ENCODE measurements at regions not wholly inside any gene's neighbourhood (a gene's known extent, or its start where the extent isn't known, plus 50 kb on each side); places are given as distances from the start of the nearest gene placed in this dataset.

GRCh38 chr10:57874810-57875209 is 392.9 kb downstream of the IPMK start:
- H3K4me2 ChIP-seq (ENCODE audit: low read length) = no peak overlapping the region
- ChIA-PET POLR2A (interaction anchor here (1.0 kb wide), 1 partner anchor 38 kb away, joined by 6 read pairs; no protein-coding TSS in a partner anchor), CTCF (ENCODE audit: unreplicated experiment) (no interaction called here)
- H3K4me1 ChIP-seq (ENCODE audit: insufficient read depth, low read length, poor library complexity, severe bottlenecking) = no peaks in the 10 kb centered on the region
- BruUV-seq (replicated peaks) = no TSS peak
- H4K20me1 ChIP-seq (ENCODE audit: insufficient read depth, low read length) = no peaks in the 10 kb centered on the region
- H2AFZ ChIP-seq (ENCODE audit: low read length) = no peak overlapping the region
- DNase-seq (ENCODE audit: low spot score) = no peak
- H3K27ac ChIP-seq (ENCODE audit: low read depth, low read length, poor library complexity, severe bottlenecking) = no peak overlapping the region
- no peak overlapping the region for H3K4me3 ChIP-seq (ENCODE audit: low read depth, low read length, poor library complexity, severe bottlenecking)
- H3K36me3 ChIP-seq (ENCODE audit: insufficient read depth, low read length) = no peaks in the 10 kb centered on the region
- H3K79me2 ChIP-seq (ENCODE audit: insufficient read depth, low read depth, low read length) = no peaks in the 10 kb centered on the region
- TF ChIP-seq, protein P1, sequence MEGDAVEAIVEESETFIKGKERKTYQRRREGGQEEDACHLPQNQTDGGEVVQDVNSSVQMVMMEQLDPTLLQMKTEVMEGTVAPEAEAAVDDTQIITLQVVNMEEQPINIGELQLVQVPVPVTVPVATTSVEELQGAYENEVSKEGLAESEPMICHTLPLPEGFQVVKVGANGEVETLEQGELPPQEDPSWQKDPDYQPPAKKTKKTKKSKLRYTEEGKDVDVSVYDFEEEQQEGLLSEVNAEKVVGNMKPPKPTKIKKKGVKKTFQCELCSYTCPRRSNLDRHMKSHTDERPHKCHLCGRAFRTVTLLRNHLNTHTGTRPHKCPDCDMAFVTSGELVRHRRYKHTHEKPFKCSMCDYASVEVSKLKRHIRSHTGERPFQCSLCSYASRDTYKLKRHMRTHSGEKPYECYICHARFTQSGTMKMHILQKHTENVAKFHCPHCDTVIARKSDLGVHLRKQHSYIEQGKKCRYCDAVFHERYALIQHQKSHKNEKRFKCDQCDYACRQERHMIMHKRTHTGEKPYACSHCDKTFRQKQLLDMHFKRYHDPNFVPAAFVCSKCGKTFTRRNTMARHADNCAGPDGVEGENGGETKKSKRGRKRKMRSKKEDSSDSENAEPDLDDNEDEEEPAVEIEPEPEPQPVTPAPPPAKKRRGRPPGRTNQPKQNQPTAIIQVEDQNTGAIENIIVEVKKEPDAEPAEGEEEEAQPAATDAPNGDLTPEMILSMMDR (conservative IDR thresholded peaks at IDR 0.05; ENCODE audit: low read length) = no peak
- no peak for TF ChIP-seq EZH2phosphoT487 (IDR thresholded peaks at IDR 0.05; ENCODE audit: borderline replicate concordance, low read depth, low read length)
- intact Hi-C loops (cut with micrococcal nuclease; ENCODE audit: unreplicated experiment) = no loop called here
- H3K9me3 ChIP-seq (ENCODE audit: low read length) = no peaks in the 10 kb centered on the region
- H3K9me2 ChIP-seq (ENCODE audit: insufficient read depth, low read length) = no peaks in the 10 kb centered on the region

- DNase-seq (ENCODE audit: low spot score) = no peak
- intact Hi-C loops (cut with micrococcal nuclease; ENCODE audit: unreplicated experiment) = no loop called here
- no TSS peak for BruUV-seq (replicated peaks)
- Histone ChIP-seq H3K4me2 (ENCODE audit: low read length) (no peak overlapping the region), H3K4me3 (ENCODE audit: low read depth, low read length, poor library complexity, severe bottlenecking) (no peak overlapping the region), H2AFZ (ENCODE audit: low read length) (no peak overlapping the region), H3K36me3 (ENCODE audit: insufficient read depth, low read length) (no peaks in the 10 kb centered on the region), H3K9me3 (ENCODE audit: low read length) (no peaks in the 10 kb centered on the region), H3K27ac (ENCODE audit: low read depth, low read length, poor library complexity, severe bottlenecking) (no peak overlapping the region), H4K20me1 (ENCODE audit: insufficient read depth, low read length) (no peaks in the 10 kb centered on the region), H3K4me1 (ENCODE audit: insufficient read depth, low read length, poor library complexity, severe bottlenecking) (no peaks in the 10 kb centered on the region), H3K79me2 (ENCODE audit: insufficient read depth, low read depth, low read length) (no peaks in the 10 kb centered on the region), H3K9me2 (ENCODE audit: insufficient read depth, low read length) (no peaks in the 10 kb centered on the region)
- ChIA-PET POLR2A (no interaction called here), CTCF (ENCODE audit: unreplicated experiment) (no interaction called here)
- TF ChIP-seq, protein P1 (conservative IDR thresholded peaks at IDR 0.05; ENCODE audit: low read length) = no peak
- TF ChIP-seq EZH2phosphoT487 (IDR thresholded peaks at IDR 0.05; ENCODE audit: borderline replicate concordance, low read depth, low read length) = no peak
Measured at GRCh38 chr10:57867241-57867640, 400.5 kb downstream of the IPMK start.

- Histone ChIP-seq H3K4me1 (ENCODE audit: insufficient read depth, low read length, poor library complexity, severe bottlenecking) (no peaks in the 10 kb centered on the region), H3K9me3 (ENCODE audit: low read length) (no peaks in the 10 kb centered on the region), H3K27ac (ENCODE audit: low read depth, low read length, poor library complexity, severe bottlenecking) (no peak overlapping the region), H3K9me2 (ENCODE audit: insufficient read depth, low read length) (no peaks in the 10 kb centered on the region), H3K79me2 (ENCODE audit: insufficient read depth, low read depth, low read length) (no peaks in the 10 kb centered on the region), H2AFZ (ENCODE audit: low read length) (no peak overlapping the region), H3K4me2 (ENCODE audit: low read length) (no peak overlapping the region), H3K36me3 (ENCODE audit: insufficient read depth, low read length) (no peaks in the 10 kb centered on the region), H3K4me3 (ENCODE audit: low read depth, low read length, poor library complexity, severe bottlenecking) (no peak overlapping the region), H4K20me1 (ENCODE audit: insufficient read depth, low read length) (no peaks in the 10 kb centered on the region)
- no peak for DNase-seq (ENCODE audit: low spot score)
- no peak for TF ChIP-seq EZH2phosphoT487 (IDR thresholded peaks at IDR 0.05; ENCODE audit: borderline replicate concordance, low read depth, low read length)
- TF ChIP-seq, protein P1 (conservative IDR thresholded peaks at IDR 0.05; ENCODE audit: low read length) = no peak
- POLR2A ChIA-PET = interaction anchor here (0.7 kb wide), 1 partner anchor 311 kb away, joined by 3 read pairs; no protein-coding TSS in a partner anchor
- intact Hi-C loops (cut with micrococcal nuclease; ENCODE audit: unreplicated experiment) = no loop called here
- CTCF ChIA-PET (ENCODE audit: unreplicated experiment) = no interaction called here
- BruUV-seq (replicated peaks) = no TSS peak
Measured at GRCh38 chr10:57864765-57865680, 402.7 kb downstream of the IPMK start.
